Tibial nerve (tissue), 3 donors: ENCODE measurements at regions not wholly inside any gene's neighbourhood (a gene's known extent, or its start where the extent isn't known, plus 50 kb on each side); places are given as distances from the start of the nearest gene placed in this dataset.

Experiments
- POLR2A ChIP-seq, 2 donors: fragments of 450-650 bp; IDR thresholded peaks; one replicate each; pipeline ENCODE4 v1.6.1; 2017; ENCODE audit warnings: antibody characterized with exemption in 2 of 2, mild to moderate bottlenecking in 2 of 2, moderate library complexity in 2 of 2
- TF ChIP-seq, protein P1 (sequence below), 5 experiments: fragments of 200-600 bp in 3 of 5; fragments of 450-650 bp in 2 of 5; sonication (generic) in 3 of 5; IDR thresholded peaks; one replicate each; pipeline ENCODE4 v1.5.1; 2016 to 2019; ENCODE audit warnings: antibody characterized with exemption in 5 of 5, mild to moderate bottlenecking in 3 of 5, moderate library complexity in 2 of 5

DNA sequence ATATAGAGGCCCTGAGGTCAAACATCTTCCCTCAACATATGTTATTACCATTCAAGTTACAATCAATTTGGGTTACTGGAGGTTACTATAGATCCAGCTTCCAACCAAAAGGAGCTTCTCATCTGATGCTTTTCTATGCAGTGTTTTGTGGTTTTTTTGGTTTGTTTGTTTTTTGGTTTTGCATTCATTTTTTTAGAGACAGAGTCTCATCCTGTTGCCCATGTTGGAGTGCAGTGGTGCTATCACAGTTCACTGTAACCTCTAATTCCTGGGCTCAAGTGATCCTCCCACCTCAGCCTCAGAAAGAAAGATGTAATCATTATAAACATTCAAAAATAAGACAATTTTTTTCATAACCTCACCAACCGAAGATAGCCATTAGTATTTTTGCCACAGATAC lies 124.4 kb upstream of the JARID2 start:
- TF ChIP-seq, protein P1, sequence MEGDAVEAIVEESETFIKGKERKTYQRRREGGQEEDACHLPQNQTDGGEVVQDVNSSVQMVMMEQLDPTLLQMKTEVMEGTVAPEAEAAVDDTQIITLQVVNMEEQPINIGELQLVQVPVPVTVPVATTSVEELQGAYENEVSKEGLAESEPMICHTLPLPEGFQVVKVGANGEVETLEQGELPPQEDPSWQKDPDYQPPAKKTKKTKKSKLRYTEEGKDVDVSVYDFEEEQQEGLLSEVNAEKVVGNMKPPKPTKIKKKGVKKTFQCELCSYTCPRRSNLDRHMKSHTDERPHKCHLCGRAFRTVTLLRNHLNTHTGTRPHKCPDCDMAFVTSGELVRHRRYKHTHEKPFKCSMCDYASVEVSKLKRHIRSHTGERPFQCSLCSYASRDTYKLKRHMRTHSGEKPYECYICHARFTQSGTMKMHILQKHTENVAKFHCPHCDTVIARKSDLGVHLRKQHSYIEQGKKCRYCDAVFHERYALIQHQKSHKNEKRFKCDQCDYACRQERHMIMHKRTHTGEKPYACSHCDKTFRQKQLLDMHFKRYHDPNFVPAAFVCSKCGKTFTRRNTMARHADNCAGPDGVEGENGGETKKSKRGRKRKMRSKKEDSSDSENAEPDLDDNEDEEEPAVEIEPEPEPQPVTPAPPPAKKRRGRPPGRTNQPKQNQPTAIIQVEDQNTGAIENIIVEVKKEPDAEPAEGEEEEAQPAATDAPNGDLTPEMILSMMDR (IDR thresholded peaks at IDR 0.05), result no peak
- TF ChIP-seq POLR2A (IDR thresholded peaks at IDR 0.05), result no peak
